ENCODE measurements at regions not wholly inside any gene's neighbourhood (a gene's known extent, or its start where the extent isn't known, plus 50 kb on each side); places are given as distances from the start of the nearest gene placed in this dataset.
"Not testable (repeated sequence)": the region's sequence is repeated elsewhere in the genome, so short reads cannot be mapped to it uniquely, and the experiment has no call there.

DNA sequence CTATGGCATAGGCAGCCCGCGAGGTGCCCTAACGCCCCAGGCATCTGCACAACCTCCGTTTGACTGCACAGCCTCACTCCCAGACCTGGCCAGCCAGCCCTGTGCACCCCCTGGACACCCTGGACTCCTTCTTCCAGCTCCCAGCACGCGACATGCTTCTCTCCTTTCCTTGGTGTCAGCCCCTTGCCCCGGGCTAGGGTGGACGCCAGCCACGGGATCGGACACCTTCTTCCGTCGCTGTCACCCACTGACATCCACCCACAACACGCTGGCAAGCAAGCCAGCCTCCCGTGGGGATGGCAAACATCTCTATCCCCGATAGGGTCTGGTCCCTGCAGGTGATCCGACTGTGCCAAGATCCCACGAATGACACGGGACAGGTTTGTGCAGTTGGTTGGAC, 60.5 kb upstream of the FCGR2A start:
- TF ChIP-seq, protein P1, sequence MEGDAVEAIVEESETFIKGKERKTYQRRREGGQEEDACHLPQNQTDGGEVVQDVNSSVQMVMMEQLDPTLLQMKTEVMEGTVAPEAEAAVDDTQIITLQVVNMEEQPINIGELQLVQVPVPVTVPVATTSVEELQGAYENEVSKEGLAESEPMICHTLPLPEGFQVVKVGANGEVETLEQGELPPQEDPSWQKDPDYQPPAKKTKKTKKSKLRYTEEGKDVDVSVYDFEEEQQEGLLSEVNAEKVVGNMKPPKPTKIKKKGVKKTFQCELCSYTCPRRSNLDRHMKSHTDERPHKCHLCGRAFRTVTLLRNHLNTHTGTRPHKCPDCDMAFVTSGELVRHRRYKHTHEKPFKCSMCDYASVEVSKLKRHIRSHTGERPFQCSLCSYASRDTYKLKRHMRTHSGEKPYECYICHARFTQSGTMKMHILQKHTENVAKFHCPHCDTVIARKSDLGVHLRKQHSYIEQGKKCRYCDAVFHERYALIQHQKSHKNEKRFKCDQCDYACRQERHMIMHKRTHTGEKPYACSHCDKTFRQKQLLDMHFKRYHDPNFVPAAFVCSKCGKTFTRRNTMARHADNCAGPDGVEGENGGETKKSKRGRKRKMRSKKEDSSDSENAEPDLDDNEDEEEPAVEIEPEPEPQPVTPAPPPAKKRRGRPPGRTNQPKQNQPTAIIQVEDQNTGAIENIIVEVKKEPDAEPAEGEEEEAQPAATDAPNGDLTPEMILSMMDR (IDR thresholded peaks at IDR 0.05 in 2 of 3, conservative IDR thresholded peaks at IDR 0.05 in 1 of 3; ENCODE audit: borderline replicate concordance in 1 of 3, insufficient read depth in 1 of 3, low read depth in 2 of 3, low read length in 2 of 3) = not testable (repeated sequence)
- not testable (repeated sequence) for TF ChIP-seq FOSL1 (IDR thresholded peaks at IDR 0.05; ENCODE audit: low read depth); POLR2A (IDR thresholded peaks at IDR 0.05; ENCODE audit: borderline replicate concordance, extremely low read depth, insufficient read depth, insufficient read length); ZFX (IDR thresholded peaks at IDR 0.05); SIN3A (IDR thresholded peaks at IDR 0.05; ENCODE audit: low read depth); EZH2phosphoT487 (IDR thresholded peaks at IDR 0.05; ENCODE audit: borderline replicate concordance)
- TF ChIP-seq, protein P2, sequence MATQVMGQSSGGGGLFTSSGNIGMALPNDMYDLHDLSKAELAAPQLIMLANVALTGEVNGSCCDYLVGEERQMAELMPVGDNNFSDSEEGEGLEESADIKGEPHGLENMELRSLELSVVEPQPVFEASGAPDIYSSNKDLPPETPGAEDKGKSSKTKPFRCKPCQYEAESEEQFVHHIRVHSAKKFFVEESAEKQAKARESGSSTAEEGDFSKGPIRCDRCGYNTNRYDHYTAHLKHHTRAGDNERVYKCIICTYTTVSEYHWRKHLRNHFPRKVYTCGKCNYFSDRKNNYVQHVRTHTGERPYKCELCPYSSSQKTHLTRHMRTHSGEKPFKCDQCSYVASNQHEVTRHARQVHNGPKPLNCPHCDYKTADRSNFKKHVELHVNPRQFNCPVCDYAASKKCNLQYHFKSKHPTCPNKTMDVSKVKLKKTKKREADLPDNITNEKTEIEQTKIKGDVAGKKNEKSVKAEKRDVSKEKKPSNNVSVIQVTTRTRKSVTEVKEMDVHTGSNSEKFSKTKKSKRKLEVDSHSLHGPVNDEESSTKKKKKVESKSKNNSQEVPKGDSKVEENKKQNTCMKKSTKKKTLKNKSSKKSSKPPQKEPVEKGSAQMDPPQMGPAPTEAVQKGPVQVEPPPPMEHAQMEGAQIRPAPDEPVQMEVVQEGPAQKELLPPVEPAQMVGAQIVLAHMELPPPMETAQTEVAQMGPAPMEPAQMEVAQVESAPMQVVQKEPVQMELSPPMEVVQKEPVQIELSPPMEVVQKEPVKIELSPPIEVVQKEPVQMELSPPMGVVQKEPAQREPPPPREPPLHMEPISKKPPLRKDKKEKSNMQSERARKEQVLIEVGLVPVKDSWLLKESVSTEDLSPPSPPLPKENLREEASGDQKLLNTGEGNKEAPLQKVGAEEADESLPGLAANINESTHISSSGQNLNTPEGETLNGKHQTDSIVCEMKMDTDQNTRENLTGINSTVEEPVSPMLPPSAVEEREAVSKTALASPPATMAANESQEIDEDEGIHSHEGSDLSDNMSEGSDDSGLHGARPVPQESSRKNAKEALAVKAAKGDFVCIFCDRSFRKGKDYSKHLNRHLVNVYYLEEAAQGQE (IDR thresholded peaks at IDR 0.05; ENCODE audit: low read depth) = not testable (repeated sequence)

Data from HCT116 (cell line).